HL-60/S4 (cell line): ENCODE measurements at regions not wholly inside any gene's neighbourhood (a gene's known extent, or its start where the extent isn't known, plus 50 kb on each side); places are given as distances from the start of the nearest gene placed in this dataset.

Source experiments
- in situ Hi-C: fragments of 300-500 bp; cut with MboI; formaldehyde crosslinking; loops from 2 replicates; pipeline ENCODE4 v1.14.3; 2022; ENCODE audit warnings: low sequenced_read_pairs

- in situ Hi-C loops = no loop called here
Observed at GRCh38 chr10:78812571-78813318, 256.0 kb upstream of the ZMIZ1 start.

GRCh38 chr10:78813526-78813925, 255.2 kb upstream of the ZMIZ1 start:
- in situ Hi-C loops = no loop called here

GRCh38 chr10:78813998-78814399, 254.8 kb upstream of the ZMIZ1 start:
- in situ Hi-C loops = no loop called here

- in situ Hi-C loops = no loop called here
Observed at GRCh38 chr10:78814407-78814806, 254.4 kb upstream of the ZMIZ1 start.

- in situ Hi-C loops = no loop called here
Observed at GRCh38 chr10:78815702-78816334, 252.9 kb upstream of the ZMIZ1 start.

GRCh38 chr10:78817361-78817760, 251.4 kb upstream of the ZMIZ1 start:
- in situ Hi-C loops = no loop called here

GRCh38 chr10:78817804-78818203, 251.0 kb upstream of the ZMIZ1 start:
- in situ Hi-C loops = no loop called here

- in situ Hi-C loops = no loop called here
Observed at GRCh38 chr10:78819361-78820006, 249.3 kb upstream of the ZMIZ1 start.

GRCh38 chr10:78820007-78820362, 248.8 kb upstream of the ZMIZ1 start:
- in situ Hi-C loops = no loop called here

- in situ Hi-C loops = no loop called here
Observed at GRCh38 chr10:78821052-78821451, 247.7 kb upstream of the ZMIZ1 start.

GRCh38 chr10:78828647-78829539, 239.9 kb upstream of the ZMIZ1 start:
- in situ Hi-C loops = no loop called here

GRCh38 chr10:78829565-78829964, 239.2 kb upstream of the ZMIZ1 start:
- in situ Hi-C loops = no loop called here

- in situ Hi-C loops = no loop called here
Observed at GRCh38 chr10:78830062-78830975, 238.4 kb upstream of the ZMIZ1 start.

- in situ Hi-C loops = no loop called here
Observed at GRCh38 chr10:78830976-78831375, 237.8 kb upstream of the ZMIZ1 start.

GRCh38 chr10:78831461-78831860, 237.3 kb upstream of the ZMIZ1 start:
- in situ Hi-C loops = no loop called here

GRCh38 chr10:78832281-78832680, 236.5 kb upstream of the ZMIZ1 start:
- in situ Hi-C loops = no loop called here

GRCh38 chr10:78838141-78838657, 230.6 kb upstream of the ZMIZ1 start:
- in situ Hi-C loops = no loop called here

GRCh38 chr10:78843495-78843894, 225.3 kb upstream of the ZMIZ1 start:
- in situ Hi-C loops = no loop called here

- in situ Hi-C loops = no loop called here
Observed at GRCh38 chr10:78844960-78845607, 223.7 kb upstream of the ZMIZ1 start.
